ENCODE measurements at regions not wholly inside any gene's neighbourhood (a gene's known extent, or its start where the extent isn't known, plus 50 kb on each side); places are given as distances from the start of the nearest gene placed in this dataset.

DNA sequence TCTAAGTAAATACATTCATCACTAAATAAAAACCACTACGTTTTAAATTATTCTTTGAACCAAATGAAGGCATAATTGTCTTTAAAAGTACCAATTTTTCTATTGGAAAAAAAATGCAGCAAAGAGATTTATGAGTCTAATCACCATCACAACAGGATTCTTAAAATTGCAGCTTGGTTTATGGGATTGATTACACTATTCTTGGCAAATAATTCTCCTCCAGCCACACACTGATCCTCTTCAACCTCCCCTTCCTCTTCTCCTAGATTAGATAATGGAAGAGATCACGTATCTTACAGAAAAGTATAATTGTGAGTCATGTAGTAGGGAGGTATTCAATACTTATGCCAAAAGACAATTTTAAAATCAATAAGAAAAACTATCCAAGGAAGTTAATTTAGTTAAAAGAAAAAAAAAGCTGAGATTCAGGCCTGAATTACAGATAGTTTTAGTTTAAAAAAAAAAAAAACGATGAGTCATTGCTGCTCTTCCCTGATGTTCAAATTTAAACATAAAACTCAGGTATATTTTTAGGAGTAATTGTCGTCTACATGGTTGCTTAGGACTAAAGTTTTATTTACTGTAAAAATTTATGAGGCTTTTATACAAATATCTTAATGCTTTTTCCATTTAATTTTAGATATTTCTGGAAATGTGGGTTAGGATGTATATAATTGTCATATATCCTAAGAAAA lies 133.7 kb upstream of the CDK1 start:
- TF ChIP-seq, protein P1, sequence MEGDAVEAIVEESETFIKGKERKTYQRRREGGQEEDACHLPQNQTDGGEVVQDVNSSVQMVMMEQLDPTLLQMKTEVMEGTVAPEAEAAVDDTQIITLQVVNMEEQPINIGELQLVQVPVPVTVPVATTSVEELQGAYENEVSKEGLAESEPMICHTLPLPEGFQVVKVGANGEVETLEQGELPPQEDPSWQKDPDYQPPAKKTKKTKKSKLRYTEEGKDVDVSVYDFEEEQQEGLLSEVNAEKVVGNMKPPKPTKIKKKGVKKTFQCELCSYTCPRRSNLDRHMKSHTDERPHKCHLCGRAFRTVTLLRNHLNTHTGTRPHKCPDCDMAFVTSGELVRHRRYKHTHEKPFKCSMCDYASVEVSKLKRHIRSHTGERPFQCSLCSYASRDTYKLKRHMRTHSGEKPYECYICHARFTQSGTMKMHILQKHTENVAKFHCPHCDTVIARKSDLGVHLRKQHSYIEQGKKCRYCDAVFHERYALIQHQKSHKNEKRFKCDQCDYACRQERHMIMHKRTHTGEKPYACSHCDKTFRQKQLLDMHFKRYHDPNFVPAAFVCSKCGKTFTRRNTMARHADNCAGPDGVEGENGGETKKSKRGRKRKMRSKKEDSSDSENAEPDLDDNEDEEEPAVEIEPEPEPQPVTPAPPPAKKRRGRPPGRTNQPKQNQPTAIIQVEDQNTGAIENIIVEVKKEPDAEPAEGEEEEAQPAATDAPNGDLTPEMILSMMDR (IDR thresholded peaks at IDR 0.05 in 8 of 11, conservative IDR thresholded peaks at IDR 0.05 in 3 of 11): no peak
- TF ChIP-seq POLR2A (IDR thresholded peaks at IDR 0.05): no peak

All from spleen (tissue), 7 donors.